ENCODE measurements at regions not wholly inside any gene's neighbourhood (a gene's known extent, or its start where the extent isn't known, plus 50 kb on each side); places are given as distances from the start of the nearest gene placed in this dataset.

DNA sequence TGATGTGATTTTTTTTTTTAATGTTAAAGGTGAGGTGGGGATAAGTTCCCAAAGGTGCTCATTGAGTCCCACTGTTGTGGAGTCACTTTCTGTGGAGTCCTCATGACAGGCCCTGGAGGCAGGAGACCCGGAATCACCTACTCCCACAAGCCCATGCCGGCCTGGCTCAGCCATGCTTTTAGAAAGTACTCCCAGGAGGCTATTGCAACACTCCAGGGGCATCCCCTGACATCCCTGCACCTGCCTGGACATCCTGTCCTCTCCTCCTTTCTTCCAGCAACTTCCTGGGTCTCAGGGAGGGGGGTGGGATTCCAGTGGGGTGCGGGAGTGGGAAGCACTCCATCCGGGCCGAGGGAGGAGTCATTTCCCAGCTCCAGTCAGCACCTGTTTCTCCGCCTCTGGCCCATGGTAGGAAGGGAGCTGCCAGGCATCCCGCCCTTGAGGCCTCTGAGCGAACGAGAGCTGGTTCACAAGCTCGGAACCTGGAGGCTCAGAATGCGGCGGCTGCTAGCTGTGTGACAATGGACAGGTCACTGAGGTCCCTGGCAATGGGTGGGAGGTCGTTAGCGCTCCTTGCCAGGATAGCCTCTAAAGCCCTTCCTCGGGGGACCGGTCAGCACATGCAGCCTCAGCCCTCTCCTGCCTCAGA lies 163.9 kb upstream of the ID2 start:
- TF ChIP-seq, protein P1, sequence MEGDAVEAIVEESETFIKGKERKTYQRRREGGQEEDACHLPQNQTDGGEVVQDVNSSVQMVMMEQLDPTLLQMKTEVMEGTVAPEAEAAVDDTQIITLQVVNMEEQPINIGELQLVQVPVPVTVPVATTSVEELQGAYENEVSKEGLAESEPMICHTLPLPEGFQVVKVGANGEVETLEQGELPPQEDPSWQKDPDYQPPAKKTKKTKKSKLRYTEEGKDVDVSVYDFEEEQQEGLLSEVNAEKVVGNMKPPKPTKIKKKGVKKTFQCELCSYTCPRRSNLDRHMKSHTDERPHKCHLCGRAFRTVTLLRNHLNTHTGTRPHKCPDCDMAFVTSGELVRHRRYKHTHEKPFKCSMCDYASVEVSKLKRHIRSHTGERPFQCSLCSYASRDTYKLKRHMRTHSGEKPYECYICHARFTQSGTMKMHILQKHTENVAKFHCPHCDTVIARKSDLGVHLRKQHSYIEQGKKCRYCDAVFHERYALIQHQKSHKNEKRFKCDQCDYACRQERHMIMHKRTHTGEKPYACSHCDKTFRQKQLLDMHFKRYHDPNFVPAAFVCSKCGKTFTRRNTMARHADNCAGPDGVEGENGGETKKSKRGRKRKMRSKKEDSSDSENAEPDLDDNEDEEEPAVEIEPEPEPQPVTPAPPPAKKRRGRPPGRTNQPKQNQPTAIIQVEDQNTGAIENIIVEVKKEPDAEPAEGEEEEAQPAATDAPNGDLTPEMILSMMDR (IDR thresholded peaks at IDR 0.05 in 4 of 5, conservative IDR thresholded peaks at IDR 0.05 in 1 of 5), result no peak
- TF ChIP-seq POLR2A (IDR thresholded peaks at IDR 0.05), result no peak
